Osteoblast (primary cell): ENCODE measurements at regions not wholly inside any gene's neighbourhood (a gene's known extent, or its start where the extent isn't known, plus 50 kb on each side); places are given as distances from the start of the nearest gene placed in this dataset.

Experiments used
- DNase-seq: peaks from one replicate; pipeline ENCODE4 v3.0.0; 2011; ENCODE audit warnings: low spot score, mixed read lengths; ENCODE audit not compliant: insufficient read length; ENCODE audit errors: missing footprints
- H2AFZ ChIP-seq: 2 replicates; pipeline ENCODE4 v1.6.0; 2011; ENCODE audit warnings: mild to moderate bottlenecking, low read length
- H3K27ac ChIP-seq: 2 replicates; pipeline ENCODE4 v1.5.1; 2011; ENCODE audit warnings: mild to moderate bottlenecking, low read depth, low read length, moderate library complexity
- H3K27me3 ChIP-seq: 2 replicates; pipeline ENCODE4 v1.6.0; 2012; ENCODE audit warnings: mild to moderate bottlenecking, control low read depth, inconsistent platforms, low read length, moderate library complexity; ENCODE audit not compliant: insufficient read depth
- H3K36me3 ChIP-seq: 2 replicates; pipeline ENCODE4 v1.5.1; 2011; ENCODE audit warnings: mild to moderate bottlenecking, low read length, control low read depth, moderate library complexity; ENCODE audit not compliant: insufficient read depth
- H3K4me1 ChIP-seq: 2 replicates; pipeline ENCODE4 v1.5.1; 2011; ENCODE audit warnings: mild to moderate bottlenecking, low read length, control low read depth, moderate library complexity; ENCODE audit not compliant: insufficient read depth
- H3K4me2 ChIP-seq: 2 replicates; pipeline ENCODE4 v1.6.0; 2011; ENCODE audit warnings: mild to moderate bottlenecking, low read length; ENCODE audit not compliant: insufficient read depth
- H3K4me3 ChIP-seq: fragments of 200-600 bp; sonication (generic); 3 replicates; pipeline ENCODE4 v1.5.1; 2012; ENCODE audit warnings: mild to moderate bottlenecking, low read length, inconsistent platforms; ENCODE audit not compliant: insufficient read depth
- H3K79me2 ChIP-seq: 2 replicates; pipeline ENCODE4 v1.6.0; 2012; ENCODE audit warnings: mild to moderate bottlenecking, low read length, control low read depth, inconsistent platforms; ENCODE audit not compliant: insufficient read depth
- H3K9me3 ChIP-seq: 2 replicates; pipeline ENCODE4 v1.5.1; 2011; ENCODE audit warnings: low read depth, low read length, control low read depth
- H4K20me1 ChIP-seq: 2 replicates; pipeline ENCODE4 v1.6.0; 2012; ENCODE audit warnings: mild to moderate bottlenecking, low read length, control low read depth; ENCODE audit not compliant: insufficient read depth
- CTCF ChIP-seq: IDR thresholded peaks from 2 replicates; pipeline ENCODE4 v1.5.1; 2011; ENCODE audit warnings: mild to moderate bottlenecking, low read depth, low read length, moderate library complexity; ENCODE audit errors: extremely low read depth

GRCh38 chr1:218980881-218981280 is 192.8 kb upstream of the LYPLAL1 start:
- Histone ChIP-seq H3K27ac (no peak overlapping the region), H3K4me3 (no peak overlapping the region), H2AFZ (no peak overlapping the region), H3K27me3 (no peaks in the 10 kb centered on the region), H3K36me3 (no peaks in the 10 kb centered on the region), H3K79me2 (no peaks in the 10 kb centered on the region), H3K4me2 (no peak overlapping the region), H4K20me1 (no peaks in the 10 kb centered on the region), H3K9me3 (no peaks in the 10 kb centered on the region), H3K4me1 (no peaks in the 10 kb centered on the region)
- DNase-seq, result no peak
- TF ChIP-seq CTCF, result no peak

- no peak for TF ChIP-seq CTCF
- Histone ChIP-seq H3K79me2 (no peaks in the 10 kb centered on the region), H4K20me1 (no peaks in the 10 kb centered on the region), H3K36me3 (no peaks in the 10 kb centered on the region), H3K27me3 (no peaks in the 10 kb centered on the region), H3K4me2 (no peak overlapping the region), H3K27ac (no peak overlapping the region), H3K9me3 (no peaks in the 10 kb centered on the region), H3K4me3 (no peak overlapping the region), H3K4me1 (no peaks in the 10 kb centered on the region), H2AFZ (no peak overlapping the region)
- DNase-seq, result no peak
Observed at GRCh38 chr1:218982482-218982881, 191.2 kb upstream of the LYPLAL1 start.

- no peak overlapping the region for H3K27ac ChIP-seq
- no peaks in the 10 kb centered on the region for H4K20me1 ChIP-seq
- H2AFZ ChIP-seq, result no peak overlapping the region
- H3K9me3 ChIP-seq, result no peaks in the 10 kb centered on the region
- no peak overlapping the region for H3K4me2 ChIP-seq
- no peaks in the 10 kb centered on the region for H3K79me2 ChIP-seq
- DNase-seq, result no peak
- no peaks in the 10 kb centered on the region for H3K36me3 ChIP-seq
- H3K27me3 ChIP-seq, result no peaks in the 10 kb centered on the region
- no peak for TF ChIP-seq CTCF
- H3K4me1 ChIP-seq, result no peaks in the 10 kb centered on the region
- no peak overlapping the region for H3K4me3 ChIP-seq
Observed at GRCh38 chr1:218983433-218983832, 190.2 kb upstream of the LYPLAL1 start.

GRCh38 chr1:218983848-218984247 is 189.8 kb upstream of the LYPLAL1 start:
- no peaks in the 10 kb centered on the region for H3K9me3 ChIP-seq
- H3K36me3 ChIP-seq, result no peaks in the 10 kb centered on the region
- TF ChIP-seq CTCF, result peak; percentile 34
- no peaks in the 10 kb centered on the region for H3K27me3 ChIP-seq
- H4K20me1 ChIP-seq, result no peaks in the 10 kb centered on the region
- H2AFZ ChIP-seq, result no peak overlapping the region
- no peaks in the 10 kb centered on the region for H3K4me1 ChIP-seq
- H3K79me2 ChIP-seq, result no peaks in the 10 kb centered on the region
- H3K27ac ChIP-seq, result no peak overlapping the region
- no peak overlapping the region for H3K4me3 ChIP-seq
- DNase-seq, result peak; percentile 30
- H3K4me2 ChIP-seq, result no peak overlapping the region
